ENCODE measurements at regions not wholly inside any gene's neighbourhood (a gene's known extent, or its start where the extent isn't known, plus 50 kb on each side); places are given as distances from the start of the nearest gene placed in this dataset.

DNA sequence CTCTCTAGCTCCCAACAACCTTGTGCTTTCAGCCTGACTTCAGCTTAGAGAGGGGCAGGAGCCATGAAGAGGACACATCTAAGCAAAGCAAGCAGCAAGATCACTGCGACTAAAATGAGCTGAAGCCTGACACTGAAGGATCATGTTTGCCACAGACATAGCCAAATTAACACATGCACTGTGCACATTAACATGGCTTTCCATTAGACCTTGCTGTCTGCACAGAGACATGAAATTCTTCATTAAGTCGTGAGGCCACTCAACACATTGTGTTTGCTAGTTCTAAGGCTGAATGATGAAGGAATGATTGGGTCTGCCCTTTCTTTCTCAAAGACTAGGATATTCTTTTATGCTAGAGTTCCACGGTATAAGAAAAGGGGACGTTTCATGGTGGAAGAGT lies 558.3 kb upstream of the PSMD7 start:
- DNase-seq: no peak

- no peak for DNase-seq
These were observed 559.0 kb upstream of the PSMD7 start for GRCh38 chr16:73737637-73738036.

DNA sequence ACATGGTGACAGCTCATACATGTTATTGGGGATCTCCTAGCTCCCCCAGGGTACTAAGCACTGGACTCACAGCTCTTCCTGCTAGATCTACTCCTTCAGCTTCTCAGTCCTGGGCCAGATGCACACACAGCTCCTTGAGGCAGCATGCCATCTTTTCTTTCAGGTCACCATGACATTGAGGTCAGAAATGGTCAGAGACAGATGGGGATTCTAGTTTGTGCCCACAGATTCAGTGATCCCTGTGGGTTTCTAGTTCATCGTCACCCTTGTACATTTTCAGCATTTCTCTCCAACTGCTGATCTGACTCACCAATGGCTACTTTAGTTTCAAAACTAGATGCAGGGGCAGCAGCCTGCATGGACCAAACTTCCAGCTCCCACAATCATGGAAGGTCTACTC lies 560.7 kb upstream of the PSMD7 start:
- no peak for DNase-seq

GRCh38 chr16:73735018-73735417 lies 561.6 kb upstream of the PSMD7 start:
- no peak for DNase-seq

GRCh38 chr16:73732681-73733080 lies 563.9 kb upstream of the PSMD7 start:
- DNase-seq: no peak

DNA sequence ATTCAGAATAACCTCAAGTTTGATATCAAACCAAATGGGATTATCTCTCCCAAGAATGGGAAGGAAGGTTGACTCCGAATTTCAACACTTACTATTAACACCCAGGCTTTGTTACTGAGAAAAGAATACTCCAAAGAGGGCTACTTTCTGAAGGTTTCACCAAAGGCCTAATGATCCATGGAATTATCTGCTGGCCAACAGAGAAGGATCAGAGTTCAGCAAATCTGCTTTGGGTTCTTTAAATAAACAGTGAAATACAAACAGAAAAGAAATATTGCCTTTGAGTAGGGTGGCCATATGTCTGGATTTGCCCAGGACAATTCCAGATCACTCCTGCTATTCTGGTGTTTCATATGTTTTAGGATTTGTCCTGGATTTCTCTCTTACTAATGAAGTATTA lies 564.5 kb upstream of the PSMD7 start:
- DNase-seq: no peak

DNA sequence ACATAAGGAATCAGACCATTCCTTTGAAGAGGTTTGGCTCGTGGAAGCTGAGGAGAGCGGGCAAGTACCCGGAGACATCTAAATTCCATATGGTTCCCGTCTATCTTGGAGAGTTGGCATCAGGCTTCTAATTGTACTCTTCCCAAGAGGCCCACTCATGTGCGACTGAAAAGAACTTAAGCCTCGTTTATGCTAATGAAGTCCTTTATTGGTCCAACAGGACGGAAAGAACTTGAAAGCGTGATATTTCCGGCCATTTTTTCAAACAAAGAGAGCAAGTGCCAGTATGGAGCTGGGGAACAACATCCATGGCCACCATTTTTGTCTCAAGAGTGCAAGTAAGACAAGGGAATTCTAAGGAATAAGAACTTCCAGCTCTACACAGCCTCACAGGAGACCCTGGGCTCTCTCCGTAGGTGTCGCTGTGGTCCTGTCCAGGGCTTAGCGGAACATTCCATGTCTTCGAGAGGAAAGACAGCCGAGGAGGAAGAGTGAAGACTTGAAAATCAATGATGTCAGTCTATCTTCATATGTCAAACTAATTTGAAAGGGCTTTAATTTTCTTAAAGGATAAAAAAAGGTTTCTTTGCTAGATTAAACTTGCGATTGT lies 566.0 kb upstream of the PSMD7 start:
- no peak for DNase-seq

- no peak for DNase-seq
These were observed 571.5 kb upstream of the PSMD7 start for GRCh38 chr16:73725156-73725555.

DNA sequence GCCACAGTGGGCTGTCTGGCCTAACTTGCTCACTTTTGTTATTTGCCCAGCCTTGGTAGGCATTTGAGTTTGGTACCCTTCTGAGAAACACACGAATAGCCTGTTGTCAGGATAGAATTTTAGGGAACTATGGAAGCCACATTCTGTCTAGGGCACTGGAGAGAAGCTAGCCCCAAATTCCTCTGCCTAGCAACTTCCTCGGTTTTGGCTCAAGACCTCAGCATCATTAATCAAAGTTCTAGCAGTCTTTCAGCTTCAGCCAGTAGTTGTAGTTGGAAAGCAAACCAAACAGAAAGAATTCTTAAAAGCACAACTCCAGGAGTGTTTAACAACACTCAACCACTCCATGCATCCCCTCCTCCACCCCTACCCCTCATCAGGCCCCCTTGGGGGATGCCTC lies 572.1 kb upstream of the PSMD7 start:
- no peak for DNase-seq

DNA sequence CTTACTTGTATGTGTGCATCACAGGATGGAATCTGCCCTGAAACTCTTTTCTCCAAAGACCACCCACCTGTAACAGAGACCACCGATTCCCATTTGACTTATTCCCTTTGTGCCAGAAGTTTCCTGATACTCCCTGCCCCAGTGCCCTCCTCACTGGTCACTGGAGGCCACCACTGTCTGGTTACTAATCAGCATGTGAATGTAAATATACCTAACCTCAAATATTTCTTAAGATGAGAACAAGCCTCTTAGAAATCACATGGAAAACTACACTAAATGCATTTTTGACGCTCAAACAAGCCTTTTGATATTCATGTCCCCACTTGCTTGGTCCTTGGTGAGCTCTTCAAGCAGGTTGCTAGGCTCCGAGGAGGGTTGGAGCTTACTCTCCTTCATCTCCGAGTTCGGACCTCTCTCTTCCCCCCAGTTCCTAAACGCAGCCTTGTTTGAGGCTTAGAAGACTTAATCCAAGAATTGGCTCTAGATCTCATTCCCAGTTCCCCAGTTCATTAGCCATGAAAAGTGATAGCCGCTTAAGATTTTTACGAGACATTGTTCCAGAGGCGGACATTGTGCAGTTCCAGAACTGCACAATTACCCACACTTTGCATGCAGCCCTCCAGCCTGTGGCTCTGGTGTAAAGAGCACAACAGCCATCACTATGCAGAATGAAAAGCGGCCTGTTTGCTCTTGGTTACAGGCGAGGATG lies 579.2 kb upstream of the PSMD7 start:
- no peak for DNase-seq

GRCh38 chr16:73714976-73715375 lies 581.6 kb upstream of the PSMD7 start:
- DNase-seq: no peak

GRCh38 chr16:73713778-73714495 lies 582.7 kb upstream of the PSMD7 start:
- DNase-seq: no peak

DNA sequence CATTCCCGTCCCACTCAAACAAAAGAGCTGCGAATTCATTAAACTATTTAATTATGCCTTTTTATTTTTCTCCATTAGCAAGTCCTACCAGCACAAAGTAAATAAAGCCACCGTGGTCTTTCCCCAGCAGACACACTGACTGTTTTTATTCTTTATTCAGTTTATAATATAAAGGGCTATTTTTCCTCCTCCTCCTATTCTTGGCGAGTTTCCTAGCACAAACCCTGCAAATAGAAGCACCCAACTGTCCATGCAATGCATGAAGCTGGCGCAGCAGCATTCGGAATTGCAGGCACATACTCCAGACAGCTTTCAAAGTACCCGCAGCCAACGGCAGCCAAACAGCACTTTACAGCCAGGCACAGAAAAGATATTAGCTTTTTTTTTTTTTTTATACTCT lies 583.4 kb upstream of the PSMD7 start:
- peak; percentile 50 for DNase-seq

GRCh38 chr16:73711406-73712080 lies 585.1 kb upstream of the PSMD7 start:
- no peak for DNase-seq

DNA sequence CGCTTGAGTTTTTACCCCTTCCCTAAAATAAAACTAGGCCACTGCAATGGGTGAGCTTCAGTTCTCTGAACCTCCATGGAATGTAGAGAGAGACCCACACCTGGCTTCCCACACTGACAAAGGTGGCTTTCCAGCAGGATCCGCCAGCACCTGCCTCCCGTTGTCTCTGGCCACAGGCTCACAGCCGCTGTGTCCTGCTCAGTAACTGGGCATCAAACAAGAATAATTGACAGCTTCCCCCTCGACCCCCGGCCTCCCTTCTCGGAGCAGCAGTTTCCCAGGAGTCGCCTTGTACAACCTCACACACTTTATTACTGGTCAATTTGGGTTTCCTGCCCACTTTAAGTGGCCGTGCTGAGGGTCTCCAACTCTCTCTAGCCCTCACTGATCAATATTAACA lies 586.1 kb upstream of the PSMD7 start:
- no peak for DNase-seq

DNA sequence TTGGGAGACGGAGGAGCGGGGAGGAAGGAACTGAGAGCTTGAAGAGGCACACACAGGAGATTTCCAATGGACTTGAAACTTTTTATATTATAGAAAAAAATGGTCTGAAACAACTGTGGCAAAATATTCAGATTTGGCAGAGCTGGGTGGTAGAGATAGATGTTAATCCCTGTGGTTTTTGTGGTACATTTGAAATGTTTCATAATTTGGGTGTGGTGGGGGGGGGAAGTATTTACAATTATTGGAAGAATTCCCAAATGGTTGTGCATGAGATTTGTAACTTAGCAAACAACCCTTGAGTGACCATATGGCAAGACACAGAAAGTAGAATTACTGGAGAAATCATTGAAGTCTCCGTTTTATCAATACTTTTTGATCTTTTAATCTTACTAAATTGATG lies 588.8 kb upstream of the PSMD7 start:
- DNase-seq: no peak

GRCh38 chr16:73703891-73704290 lies 592.7 kb upstream of the PSMD7 start:
- DNase-seq: no peak

DNA sequence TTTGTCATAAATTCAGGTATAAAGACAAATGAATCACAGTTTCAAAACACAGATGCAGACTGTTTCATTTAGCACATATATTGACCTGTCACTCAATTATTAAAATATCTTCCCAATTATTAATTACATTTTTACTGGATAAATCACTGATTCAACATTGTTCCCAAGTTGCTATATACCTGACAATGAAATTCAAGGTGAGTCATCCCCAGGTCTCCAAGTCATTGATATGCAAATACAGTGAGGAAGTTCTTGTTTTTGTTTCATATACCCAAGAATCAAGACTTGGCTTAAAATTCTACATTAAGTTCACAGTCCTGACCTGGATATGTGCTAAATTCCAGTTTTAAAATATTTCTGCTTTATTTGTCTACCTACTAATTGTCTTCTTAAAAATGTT lies 599.3 kb upstream of the PSMD7 start:
- DNase-seq: no peak

DNA sequence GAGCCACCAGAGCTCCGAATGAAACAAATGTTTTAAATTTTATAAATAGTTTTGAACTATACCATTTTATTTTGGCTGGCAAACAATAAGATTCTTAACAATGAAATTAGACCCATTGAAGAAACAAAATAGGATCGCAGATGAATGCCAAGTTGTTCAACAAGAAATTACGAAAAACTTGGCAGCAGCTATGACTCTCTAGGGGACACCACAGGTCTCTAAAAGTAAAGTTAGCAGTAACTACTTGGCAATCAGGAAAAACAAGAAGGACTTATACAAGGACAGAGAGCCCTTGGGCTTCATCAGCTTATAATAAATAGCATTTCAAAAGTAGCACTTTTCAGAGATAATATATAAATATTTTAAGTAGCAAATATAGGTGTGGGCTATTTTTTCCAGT lies 603.8 kb upstream of the PSMD7 start:
- DNase-seq: no peak

- DNase-seq: no peak
These were observed 612.8 kb upstream of the PSMD7 start for GRCh38 chr16:73683804-73684203.

DNA sequence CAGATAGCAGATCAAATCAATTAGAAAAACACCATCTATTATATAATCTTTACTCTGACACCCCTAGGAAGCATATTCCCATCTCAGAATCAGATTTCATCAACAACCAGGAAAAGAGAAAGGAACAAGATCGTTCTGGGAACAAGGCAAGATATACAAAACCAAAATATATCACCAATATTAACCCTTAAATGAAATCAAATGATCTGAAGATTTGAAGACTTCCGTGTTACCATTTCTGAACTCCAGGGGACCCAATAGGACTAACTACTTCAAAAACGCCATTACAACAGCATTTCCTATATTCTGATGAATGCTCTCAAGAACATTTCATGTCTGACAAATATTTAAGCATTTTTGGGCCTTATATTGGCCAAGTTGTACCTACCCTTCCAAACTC lies 624.2 kb upstream of the ZFHX3 start:
- DNase-seq: no peak

DNA sequence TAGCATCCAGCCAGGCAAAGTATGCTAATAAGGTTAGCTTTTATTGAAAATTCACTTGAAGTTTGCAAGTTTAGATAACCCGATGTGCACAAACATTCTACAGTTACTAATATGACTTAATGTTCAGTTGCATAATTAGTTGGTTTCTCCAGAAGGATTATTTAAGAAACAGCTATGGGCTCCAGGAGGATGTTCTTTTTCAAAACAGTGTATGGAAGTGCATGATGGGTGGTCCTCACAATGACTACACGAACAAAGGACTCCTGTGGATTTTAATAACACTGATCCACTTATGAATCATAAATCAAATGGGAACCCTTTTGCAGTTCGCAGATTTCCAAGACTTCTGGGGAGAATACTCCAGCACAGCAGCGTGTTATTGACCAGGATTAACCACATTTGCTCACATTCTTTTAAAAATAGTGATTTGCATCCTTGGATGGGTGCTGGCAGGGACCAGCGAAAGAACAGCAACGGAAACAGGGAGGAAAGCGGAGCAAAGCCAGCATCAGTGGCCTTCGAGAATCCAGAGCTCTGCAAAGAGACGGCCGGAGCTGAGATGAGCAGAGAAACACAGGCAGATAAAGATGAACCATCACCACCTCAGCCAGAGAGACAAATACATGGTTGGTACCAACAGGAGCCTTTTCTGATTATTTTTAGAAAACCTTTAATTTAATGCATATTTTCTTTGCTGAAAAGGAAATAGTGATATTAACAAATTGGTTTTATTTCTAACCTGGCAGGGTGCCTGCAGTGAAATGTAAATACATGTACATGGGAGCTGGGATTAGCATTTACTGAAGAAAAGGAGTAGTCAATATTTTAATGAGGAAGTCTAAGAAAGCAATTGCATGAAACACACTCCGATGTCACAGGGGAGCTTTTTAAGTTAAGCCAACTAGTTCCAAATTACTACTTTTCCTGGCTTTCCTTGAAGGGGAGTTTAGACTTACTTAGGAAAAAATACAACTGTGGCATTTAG lies 623.2 kb upstream of the ZFHX3 start:
- no peak for DNase-seq
